ENCODE measurements at regions not wholly inside any gene's neighbourhood (a gene's known extent, or its start where the extent isn't known, plus 50 kb on each side); places are given as distances from the start of the nearest gene placed in this dataset.

- ChIA-PET POLR2A (interaction anchor here (0.6 to 0.8 kb wide), 2 partner anchors 28 to 1551 kb away, joined by 3 to 4 read pairs; no protein-coding TSS in a partner anchor), CTCF (ENCODE audit: unreplicated experiment) (no interaction called here)
- Histone ChIP-seq H3K27ac (ENCODE audit: low read depth, low read length, poor library complexity, severe bottlenecking) (no peak overlapping the region), H3K4me3 (ENCODE audit: low read depth, low read length, poor library complexity, severe bottlenecking) (no peak overlapping the region), H3K9me3 (ENCODE audit: low read length) (no peaks in the 10 kb centered on the region), H3K4me2 (ENCODE audit: low read length) (no peak overlapping the region), H3K36me3 (ENCODE audit: insufficient read depth, low read length) (no peaks in the 10 kb centered on the region), H4K20me1 (ENCODE audit: insufficient read depth, low read length) (no peaks in the 10 kb centered on the region), H3K9me2 (ENCODE audit: insufficient read depth, low read length) (no peaks in the 10 kb centered on the region), H2AFZ (ENCODE audit: low read length) (no peak overlapping the region), H3K4me1 (ENCODE audit: insufficient read depth, low read length, poor library complexity, severe bottlenecking) (no peaks in the 10 kb centered on the region), H3K79me2 (ENCODE audit: insufficient read depth, low read depth, low read length) (no peaks in the 10 kb centered on the region)
- DNase-seq (ENCODE audit: low spot score), result no peak
- TF ChIP-seq EZH2phosphoT487 (IDR thresholded peaks at IDR 0.05; ENCODE audit: borderline replicate concordance, low read depth, low read length), result no peak
- TF ChIP-seq CTCF (conservative IDR thresholded peaks at IDR 0.05; ENCODE audit: low read length), result no peak
- BruUV-seq (replicated peaks), result no TSS peak
- intact Hi-C loops (cut with micrococcal nuclease; ENCODE audit: unreplicated experiment), result no loop called here
Observed at GRCh38 chr6:159446340-159446739, 246.7 kb downstream of the SOD2 start.

GRCh38 chr6:159445351-159445750 lies 247.7 kb downstream of the SOD2 start:
- intact Hi-C loops (cut with micrococcal nuclease; ENCODE audit: unreplicated experiment), result no loop called here
- Histone ChIP-seq H3K9me3 (ENCODE audit: low read length) (no peaks in the 10 kb centered on the region), H3K4me1 (ENCODE audit: insufficient read depth, low read length, poor library complexity, severe bottlenecking) (no peaks in the 10 kb centered on the region), H3K79me2 (ENCODE audit: insufficient read depth, low read depth, low read length) (no peaks in the 10 kb centered on the region), H3K9me2 (ENCODE audit: insufficient read depth, low read length) (no peaks in the 10 kb centered on the region), H3K4me2 (ENCODE audit: low read length) (no peak overlapping the region), H4K20me1 (ENCODE audit: insufficient read depth, low read length) (no peaks in the 10 kb centered on the region), H3K4me3 (ENCODE audit: low read depth, low read length, poor library complexity, severe bottlenecking) (no peak overlapping the region), H3K36me3 (ENCODE audit: insufficient read depth, low read length) (no peaks in the 10 kb centered on the region), H2AFZ (ENCODE audit: low read length) (no peak overlapping the region), H3K27ac (ENCODE audit: low read depth, low read length, poor library complexity, severe bottlenecking) (no peak overlapping the region)
- DNase-seq (ENCODE audit: low spot score), result no peak
- BruUV-seq (replicated peaks), result no TSS peak
- TF ChIP-seq CTCF (conservative IDR thresholded peaks at IDR 0.05; ENCODE audit: low read length) (no peak), EZH2phosphoT487 (IDR thresholded peaks at IDR 0.05; ENCODE audit: borderline replicate concordance, low read depth, low read length) (no peak)
- POLR2A ChIA-PET, result interaction anchor here (1.5 kb wide), 1 partner anchor 22 kb away, joined by 3 read pairs; no protein-coding TSS in a partner anchor
- CTCF ChIA-PET (ENCODE audit: unreplicated experiment), result no interaction called here

- no peaks in the 10 kb centered on the region for H3K79me2 ChIP-seq (ENCODE audit: insufficient read depth, low read depth, low read length)
- H3K4me3 ChIP-seq (ENCODE audit: low read depth, low read length, poor library complexity, severe bottlenecking), result no peak overlapping the region
- H3K9me2 ChIP-seq (ENCODE audit: insufficient read depth, low read length), result no peaks in the 10 kb centered on the region
- ChIA-PET CTCF (ENCODE audit: unreplicated experiment) (no interaction called here), POLR2A (interaction anchor here (0.6 to 1.5 kb wide), 5 partner anchors 15 to 53 kb away, joined by 3 to 4 read pairs (median 3); no protein-coding TSS in a partner anchor)
- H3K9me3 ChIP-seq (ENCODE audit: low read length), result no peaks in the 10 kb centered on the region
- intact Hi-C loops (cut with micrococcal nuclease; ENCODE audit: unreplicated experiment), result no loop called here
- BruUV-seq (replicated peaks), result no TSS peak
- no peak overlapping the region for H3K27ac ChIP-seq (ENCODE audit: low read depth, low read length, poor library complexity, severe bottlenecking)
- H2AFZ ChIP-seq (ENCODE audit: low read length), result no peak overlapping the region
- no peak for TF ChIP-seq EZH2phosphoT487 (IDR thresholded peaks at IDR 0.05; ENCODE audit: borderline replicate concordance, low read depth, low read length)
- TF ChIP-seq CTCF (conservative IDR thresholded peaks at IDR 0.05; ENCODE audit: low read length), result no peak
- no peaks in the 10 kb centered on the region for H4K20me1 ChIP-seq (ENCODE audit: insufficient read depth, low read length)
- H3K4me2 ChIP-seq (ENCODE audit: low read length), result no peak overlapping the region
- no peaks in the 10 kb centered on the region for H3K4me1 ChIP-seq (ENCODE audit: insufficient read depth, low read length, poor library complexity, severe bottlenecking)
- H3K36me3 ChIP-seq (ENCODE audit: insufficient read depth, low read length), result no peaks in the 10 kb centered on the region
- no peak for DNase-seq (ENCODE audit: low spot score)
Observed at GRCh38 chr6:159444056-159444760, 248.8 kb downstream of the SOD2 start.

Data from OCI-LY7 (cell line).